SK-N-SH treated with all-trans-retinoic acid at 6 μM for 48 hours (cell line): ENCODE measurements at regions not wholly inside any gene's neighbourhood (a gene's known extent, or its start where the extent isn't known, plus 50 kb on each side); places are given as distances from the start of the nearest gene placed in this dataset.

Source experiments
- CSDC2 ChIP-seq: fragments of 250-450 bp; sonication (Bioruptor Pico); IDR thresholded peaks from 2 replicates; pipeline ENCODE4 v1.5.0; 2020; ENCODE audit warnings: mild to moderate bottlenecking, moderate library complexity
- ESRRG ChIP-seq: fragments of 250-450 bp; sonication (Bioruptor Pico); IDR thresholded peaks from 2 replicates; pipeline ENCODE4 v1.6.1; 2021; ENCODE audit warnings: mild to moderate bottlenecking
- TCF4 ChIP-seq: fragments of 250-450 bp; sonication (Bioruptor Pico); IDR thresholded peaks from 2 replicates; pipeline ENCODE4 v1.8.0; 2021; ENCODE audit warnings: mild to moderate bottlenecking, moderate library complexity, borderline replicate concordance
- ZFP3 ChIP-seq: fragments of 250-450 bp; sonication (Bioruptor Pico); IDR thresholded peaks from 2 replicates; pipeline ENCODE4 v1.5.0; 2020; ENCODE audit warnings: mild to moderate bottlenecking, moderate library complexity
- ZNF70 ChIP-seq: fragments of 450-650 bp; formaldehyde crosslinking; IDR thresholded peaks from 2 replicates; pipeline ENCODE4 v1.5.0; 2020; ENCODE audit warnings: mild to moderate bottlenecking, moderate library complexity
- ZNF8 ChIP-seq: fragments of 450-650 bp; formaldehyde crosslinking; IDR thresholded peaks from 2 replicates; pipeline ENCODE4 v1.5.0; 2020; ENCODE audit warnings: mild to moderate bottlenecking, moderate library complexity
- TF ChIP-seq, protein P1 (sequence below): fragments of 250-450 bp; sonication (Bioruptor Pico); IDR thresholded peaks from 2 replicates; pipeline ENCODE4 v1.8.0; 2020; ENCODE audit warnings: mild to moderate bottlenecking, moderate library complexity, borderline replicate concordance

DNA sequence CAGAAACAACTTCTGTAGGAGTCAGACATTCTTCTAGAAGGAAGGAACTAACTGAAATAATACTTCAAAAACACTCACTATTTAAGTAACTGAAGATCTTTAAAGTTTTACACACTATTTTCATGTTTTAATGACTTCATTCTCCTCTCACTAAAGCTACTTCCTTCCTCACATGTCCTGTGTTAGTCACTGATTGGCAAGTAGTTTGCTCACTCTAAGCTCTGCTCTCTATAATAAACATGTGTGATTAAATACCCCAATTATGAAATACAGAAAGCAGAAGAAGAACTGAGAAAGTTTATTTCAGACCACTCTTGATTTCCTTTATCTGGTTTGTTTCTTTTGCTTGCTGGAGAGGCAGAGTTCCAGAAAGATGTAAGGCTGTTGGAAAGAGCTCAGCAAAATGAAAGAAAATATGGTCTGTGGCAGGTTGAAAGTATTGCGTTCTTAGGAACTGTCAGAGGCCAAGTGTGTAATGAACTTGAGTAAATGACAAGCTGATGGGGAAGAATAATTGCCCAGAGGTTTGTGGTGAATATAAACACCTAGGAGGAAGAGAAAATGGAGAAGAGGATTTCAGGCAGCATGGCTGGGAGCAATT, 522.0 kb upstream of the SEL1L start:
- TF ChIP-seq ESRRG, result no peak
- no peak for TF ChIP-seq ZFP3 (CRISPR knock-in tag)
- TF ChIP-seq TCF4, result no peak
- TF ChIP-seq, protein P1, sequence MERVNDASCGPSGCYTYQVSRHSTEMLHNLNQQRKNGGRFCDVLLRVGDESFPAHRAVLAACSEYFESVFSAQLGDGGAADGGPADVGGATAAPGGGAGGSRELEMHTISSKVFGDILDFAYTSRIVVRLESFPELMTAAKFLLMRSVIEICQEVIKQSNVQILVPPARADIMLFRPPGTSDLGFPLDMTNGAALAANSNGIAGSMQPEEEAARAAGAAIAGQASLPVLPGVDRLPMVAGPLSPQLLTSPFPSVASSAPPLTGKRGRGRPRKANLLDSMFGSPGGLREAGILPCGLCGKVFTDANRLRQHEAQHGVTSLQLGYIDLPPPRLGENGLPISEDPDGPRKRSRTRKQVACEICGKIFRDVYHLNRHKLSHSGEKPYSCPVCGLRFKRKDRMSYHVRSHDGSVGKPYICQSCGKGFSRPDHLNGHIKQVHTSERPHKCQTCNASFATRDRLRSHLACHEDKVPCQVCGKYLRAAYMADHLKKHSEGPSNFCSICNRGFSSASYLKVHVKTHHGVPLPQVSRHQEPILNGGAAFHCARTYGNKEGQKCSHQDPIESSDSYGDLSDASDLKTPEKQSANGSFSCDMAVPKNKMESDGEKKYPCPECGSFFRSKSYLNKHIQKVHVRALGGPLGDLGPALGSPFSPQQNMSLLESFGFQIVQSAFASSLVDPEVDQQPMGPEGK (CRISPR knock-in tag), result no peak
- TF ChIP-seq ZNF70 (CRISPR knock-in tag), result no peak
- TF ChIP-seq CSDC2 (CRISPR knock-in tag), result no peak
- no peak for TF ChIP-seq ZNF8 (CRISPR knock-in tag)
